Endometrium (tissue), 2 donors: ENCODE measurements at regions not wholly inside any gene's neighbourhood (a gene's known extent, or its start where the extent isn't known, plus 50 kb on each side); places are given as distances from the start of the nearest gene placed in this dataset.
"Not testable (repeated sequence)": the region's sequence is repeated elsewhere in the genome, so short reads cannot be mapped to it uniquely, and the experiment has no call there.

Experiments used
- FAIRE-seq: peaks from 2 replicates; lab custom pipeline; 2012; peaks lifted over from hg19 to GRCh38; lab: Jason Lieb, UNC
- donor health status: control.
- donor health status: control.

DNA sequence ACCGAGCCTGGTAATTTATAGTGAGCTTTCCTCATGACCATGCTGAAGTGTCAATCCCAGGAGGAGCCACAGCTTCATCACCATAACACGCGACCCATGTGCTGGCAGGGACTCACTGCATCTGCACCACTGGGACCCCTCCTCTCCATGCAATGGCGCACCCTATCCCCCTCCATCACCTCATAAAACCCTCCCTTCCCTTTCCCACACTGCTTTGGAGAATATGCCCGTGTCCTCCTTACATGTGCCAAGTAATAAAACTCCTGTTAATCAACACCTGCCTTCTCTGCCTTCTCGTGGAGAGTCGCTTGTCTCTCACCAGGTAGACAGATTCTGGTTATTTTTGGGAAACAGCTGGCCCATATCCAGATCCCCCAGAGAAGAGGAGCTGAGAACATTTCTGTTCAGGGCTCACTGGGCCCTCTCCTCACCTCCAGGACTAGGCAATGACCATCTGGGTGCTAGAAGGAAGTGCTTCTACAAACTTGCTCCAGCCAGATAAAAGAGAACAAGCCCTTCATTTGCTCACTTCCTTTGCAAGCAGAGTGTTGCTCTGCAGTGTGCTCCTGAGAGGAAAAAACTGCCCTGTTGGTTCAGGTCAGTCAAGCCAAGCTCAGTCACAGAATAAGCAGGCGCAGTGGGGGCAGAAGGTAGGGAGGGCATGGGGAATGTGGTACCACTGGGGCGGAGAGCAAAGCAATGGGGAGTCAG, 894.3 kb downstream of the UQCRFS1 start:
- FAIRE-seq = no peak

DNA sequence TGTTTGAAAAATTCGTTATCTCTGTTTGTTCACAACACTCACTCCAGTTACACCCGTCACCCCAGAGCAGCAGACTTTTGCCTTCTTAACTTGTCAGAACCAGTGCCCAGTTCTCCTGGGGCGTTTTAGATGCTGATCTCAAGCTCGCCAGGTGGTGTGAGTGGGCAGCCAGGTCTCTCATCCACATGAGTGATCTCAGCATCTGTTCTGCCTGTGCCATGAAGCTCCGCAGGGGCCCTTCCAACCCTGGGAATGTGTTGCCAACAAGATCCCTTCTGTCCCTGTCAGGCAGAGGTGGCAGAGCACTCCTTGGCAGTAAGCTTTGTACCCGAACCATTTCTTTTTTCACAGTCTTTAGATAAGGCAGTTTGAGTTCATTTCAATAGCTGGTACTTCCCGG, 896.5 kb downstream of the UQCRFS1 start:
- FAIRE-seq = no peak

DNA sequence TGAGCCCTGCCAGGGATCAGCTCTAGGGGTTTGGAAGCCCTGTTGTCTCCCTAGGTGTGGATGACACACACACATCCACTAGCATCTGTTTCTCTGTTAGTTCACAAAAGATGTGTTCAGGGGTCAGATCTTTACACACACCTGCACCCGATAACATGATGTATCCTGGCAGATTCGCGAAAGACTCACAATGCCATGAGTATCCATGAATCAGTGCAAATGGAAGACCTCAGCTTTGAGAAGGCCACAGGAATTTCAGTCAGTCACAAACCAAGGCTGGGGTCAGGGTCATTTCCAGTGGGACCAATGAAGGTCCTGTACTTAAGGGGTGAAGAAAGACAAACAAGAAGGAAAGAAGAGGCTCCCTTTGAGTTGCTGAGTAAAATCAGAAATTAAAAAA, 898.2 kb downstream of the UQCRFS1 start:
- no peak for FAIRE-seq

DNA sequence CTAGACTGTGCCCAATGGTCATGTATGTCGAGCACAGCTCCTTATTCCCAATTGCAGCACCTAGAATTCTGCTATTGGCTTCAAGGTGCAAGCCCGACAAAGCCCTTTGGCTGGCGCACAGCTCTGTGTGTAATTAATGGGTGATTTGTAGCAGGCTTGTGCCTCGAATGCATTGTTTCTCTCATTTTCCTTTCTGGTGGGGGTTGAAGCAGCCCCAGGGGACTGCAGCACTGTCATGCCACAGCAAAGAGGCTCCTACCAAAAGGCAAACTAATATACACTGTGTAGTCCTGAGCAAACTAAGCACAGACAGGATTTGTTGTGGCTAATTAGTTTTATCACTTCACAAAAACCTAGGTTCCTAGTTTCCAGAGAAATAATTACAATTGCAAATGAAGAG, 898.7 kb downstream of the UQCRFS1 start:
- FAIRE-seq = no peak

DNA sequence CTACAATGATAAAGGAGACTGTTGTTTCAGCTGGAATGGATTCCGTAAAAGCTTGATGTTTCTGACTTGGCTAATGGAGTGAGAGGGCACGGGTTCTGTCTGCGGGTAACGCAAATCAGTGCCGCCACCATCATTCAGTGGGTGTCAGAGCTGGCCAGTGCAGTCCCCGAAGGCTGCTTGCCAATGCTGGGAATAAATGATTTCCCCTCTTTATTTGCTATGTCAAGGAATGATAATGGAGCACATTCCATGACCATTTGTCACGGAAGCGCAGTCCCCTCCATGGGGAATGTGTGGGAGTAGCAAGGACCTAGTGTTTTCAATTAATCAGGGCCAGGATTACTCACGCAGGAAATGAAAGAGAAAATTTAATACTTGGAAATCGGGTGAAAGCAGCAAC, 899.3 kb downstream of the UQCRFS1 start:
- FAIRE-seq = no peak

DNA sequence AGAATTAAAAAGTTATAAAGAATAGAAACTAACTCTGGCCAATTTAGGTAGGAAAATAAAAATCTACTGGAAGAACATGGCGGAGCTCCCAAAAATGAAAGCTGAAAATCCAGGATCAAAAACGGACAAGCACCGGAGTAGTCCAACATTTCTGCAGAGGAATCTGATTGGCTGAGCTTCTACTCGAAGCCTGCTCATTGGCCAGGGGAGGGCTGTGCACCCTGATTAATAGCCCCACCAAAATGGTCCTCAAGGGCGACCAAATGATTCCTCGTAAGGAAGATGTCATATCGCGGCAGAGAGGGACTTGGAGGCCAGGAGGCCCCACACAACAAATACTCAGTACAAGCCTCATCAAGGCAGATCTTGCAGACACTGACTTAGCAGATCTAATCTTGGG, 900.7 kb downstream of the UQCRFS1 start:
- FAIRE-seq = no peak

DNA sequence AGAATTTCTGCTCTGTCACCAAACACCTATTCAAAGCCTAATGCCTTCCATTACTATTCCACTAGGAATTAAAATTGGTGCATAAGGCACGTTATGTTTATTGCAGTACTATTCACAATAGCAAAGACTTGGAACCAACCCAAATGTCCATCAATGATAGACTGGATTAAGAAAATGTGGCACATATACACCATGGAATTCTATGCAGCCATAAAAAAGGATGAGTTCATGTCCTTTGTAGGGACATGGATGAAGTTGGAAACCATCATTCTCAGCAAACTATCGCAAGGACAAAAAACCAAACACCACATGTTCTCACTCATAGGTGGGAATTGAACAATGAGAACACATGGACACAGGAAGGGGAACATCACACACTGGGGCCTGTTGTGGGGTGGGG, 902.1 kb downstream of the UQCRFS1 start:
- not testable (repeated sequence) for FAIRE-seq

DNA sequence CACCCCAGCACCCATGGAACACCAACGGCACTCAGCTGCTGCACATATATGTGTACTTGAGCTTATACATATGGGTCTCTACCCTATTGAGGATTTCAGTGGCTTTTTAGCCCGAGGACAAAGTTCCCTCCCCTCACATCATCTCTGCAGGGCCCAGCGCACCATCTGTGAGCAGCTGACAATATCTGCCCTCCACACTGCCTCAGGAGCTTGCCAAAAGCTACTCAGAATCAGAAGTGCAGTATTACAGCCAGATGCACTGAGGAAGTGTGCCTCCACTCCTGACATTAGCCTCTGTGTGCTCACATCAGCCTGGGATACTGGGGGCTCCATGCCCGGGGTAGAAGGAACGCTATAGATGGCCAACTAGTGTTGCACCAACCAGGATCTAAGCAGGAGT, 903.9 kb downstream of the UQCRFS1 start:
- FAIRE-seq = no peak

DNA sequence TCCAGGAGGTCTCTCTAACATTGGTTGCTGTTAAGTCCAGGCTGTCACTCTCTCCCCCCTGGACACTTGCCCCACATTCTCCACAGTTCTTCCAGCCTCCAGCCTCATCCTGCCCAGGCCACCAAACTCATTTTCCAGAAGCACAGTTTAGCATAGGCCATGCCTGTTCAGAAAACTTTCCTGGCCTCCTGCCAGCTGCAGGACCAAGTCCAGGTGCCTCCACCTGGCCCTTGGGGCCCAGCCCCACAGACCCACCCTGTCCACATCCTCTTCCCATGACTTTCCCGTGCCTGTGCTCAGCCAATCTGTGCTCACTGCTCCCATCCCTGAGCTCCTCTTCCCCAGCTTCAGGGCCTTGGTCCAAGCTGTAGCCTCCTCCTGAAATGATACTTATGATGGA, 905.0 kb downstream of the UQCRFS1 start:
- FAIRE-seq = no peak

DNA sequence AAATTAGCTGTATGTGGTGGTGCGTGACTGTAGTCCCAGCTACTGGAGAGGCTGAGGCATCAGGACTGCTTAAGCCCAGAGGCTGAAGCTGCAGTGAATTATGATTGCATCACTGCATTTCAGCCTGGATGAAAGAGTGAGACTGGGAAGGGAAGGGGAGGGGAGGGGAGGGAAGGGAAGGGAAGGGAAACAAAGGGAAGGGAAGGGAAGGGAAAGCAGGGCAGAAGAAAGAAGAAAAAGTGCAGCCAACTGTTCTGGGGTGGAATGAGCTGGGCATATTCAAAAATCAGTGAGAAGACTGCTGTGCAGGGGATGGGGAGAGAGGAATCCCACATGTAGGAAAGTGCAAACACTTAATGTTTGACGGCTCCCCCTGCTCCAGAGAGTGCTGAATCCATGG, 905.5 kb downstream of the UQCRFS1 start:
- FAIRE-seq = no peak

DNA sequence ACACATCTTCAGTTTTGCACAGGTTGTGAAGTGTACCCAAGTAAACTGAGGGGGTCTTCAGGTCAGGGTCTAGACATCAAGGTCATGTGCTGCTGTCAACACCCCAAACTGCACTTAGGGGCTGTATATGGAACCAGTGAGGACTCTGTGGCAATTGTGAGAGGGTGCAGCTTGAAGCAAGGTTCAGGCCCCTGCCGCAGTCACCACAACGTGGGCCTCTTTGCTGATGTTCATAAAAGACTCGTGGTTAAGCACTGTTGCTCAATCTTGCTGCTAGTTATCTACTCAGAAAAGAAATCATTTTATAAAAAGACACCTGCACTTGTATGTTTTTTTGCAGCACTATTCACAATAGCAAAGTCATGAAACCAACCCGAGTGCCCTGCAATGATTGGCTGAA, 907.4 kb downstream of the UQCRFS1 start:
- FAIRE-seq = no peak

DNA sequence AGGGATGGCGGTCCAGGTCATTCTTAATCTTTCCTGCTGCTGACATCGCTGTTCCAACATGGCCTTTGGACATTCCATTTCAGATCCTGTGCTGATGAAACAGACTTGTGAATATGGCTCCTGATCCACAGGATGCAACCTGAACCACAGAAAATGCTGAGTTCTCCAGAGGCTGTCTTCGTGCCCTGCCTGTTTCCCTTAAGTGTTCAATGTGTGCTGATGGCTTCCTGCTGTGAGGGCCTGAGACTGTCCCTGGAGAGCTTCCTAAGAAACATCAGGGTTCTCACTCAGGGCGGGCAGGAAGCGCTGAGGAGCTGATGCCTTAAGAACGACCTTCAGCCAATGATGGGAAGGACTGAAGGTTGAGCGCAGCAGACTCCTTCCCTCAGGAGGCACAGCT, 909.4 kb downstream of the UQCRFS1 start:
- no peak for FAIRE-seq

DNA sequence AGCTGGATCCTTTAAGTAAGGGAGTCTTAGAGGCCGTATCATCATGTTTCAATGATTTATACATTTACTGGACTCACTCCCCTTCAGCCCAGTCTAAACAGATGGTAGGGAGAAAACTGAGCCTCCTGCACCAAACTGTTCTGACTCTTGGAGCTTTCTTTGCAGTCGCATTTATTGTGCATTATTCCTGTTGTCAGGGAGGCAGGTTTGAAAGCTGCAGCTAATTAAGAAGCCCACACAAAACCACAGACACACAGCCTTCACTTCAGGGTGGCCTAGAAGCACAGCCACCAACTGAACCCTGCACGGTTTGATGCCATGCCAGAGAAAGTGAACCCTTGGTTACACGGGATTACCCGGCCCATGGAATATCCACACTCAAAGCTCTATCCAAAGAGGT, 911.0 kb downstream of the UQCRFS1 start:
- no peak for FAIRE-seq

DNA sequence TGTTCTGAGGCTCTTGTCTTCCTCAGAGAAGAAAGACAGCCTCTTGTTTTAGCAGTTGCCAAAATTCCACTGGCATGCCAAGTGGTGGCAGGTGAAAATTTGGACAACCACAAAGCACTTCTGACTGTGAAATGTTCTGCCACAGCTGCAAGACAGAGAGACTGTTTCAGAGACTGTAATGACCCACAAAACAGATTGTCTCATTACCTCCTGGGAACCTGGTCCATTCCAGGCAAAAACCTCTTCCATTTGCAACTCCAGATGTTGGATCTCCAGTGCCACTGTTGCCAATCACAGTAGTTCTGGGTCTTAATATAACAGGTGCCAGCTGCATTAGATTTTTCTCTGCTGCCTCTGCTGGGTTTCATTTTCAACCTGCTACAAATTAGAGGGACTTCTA, 911.5 kb downstream of the UQCRFS1 start:
- FAIRE-seq = no peak

DNA sequence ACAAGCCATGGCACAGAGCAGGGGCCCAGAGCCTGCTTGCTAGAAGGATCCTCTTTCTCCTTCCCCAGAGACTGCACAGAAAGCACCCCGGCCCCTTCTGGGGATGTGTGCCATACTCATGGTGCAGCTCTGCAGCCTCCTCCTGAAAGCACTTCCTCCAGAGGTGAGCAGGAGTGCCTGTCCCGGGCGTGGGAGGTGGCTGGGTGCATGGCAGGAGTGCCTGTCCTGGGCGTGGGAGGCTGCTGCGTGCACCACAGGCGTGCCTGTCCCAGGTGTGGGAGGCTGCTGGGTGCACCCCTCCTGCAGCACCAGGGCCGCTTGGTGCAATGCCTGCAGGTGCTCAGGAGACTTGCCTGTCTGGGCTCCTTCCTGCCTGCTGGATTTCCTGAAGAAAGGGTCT, 913.3 kb downstream of the UQCRFS1 start:
- FAIRE-seq = no peak

DNA sequence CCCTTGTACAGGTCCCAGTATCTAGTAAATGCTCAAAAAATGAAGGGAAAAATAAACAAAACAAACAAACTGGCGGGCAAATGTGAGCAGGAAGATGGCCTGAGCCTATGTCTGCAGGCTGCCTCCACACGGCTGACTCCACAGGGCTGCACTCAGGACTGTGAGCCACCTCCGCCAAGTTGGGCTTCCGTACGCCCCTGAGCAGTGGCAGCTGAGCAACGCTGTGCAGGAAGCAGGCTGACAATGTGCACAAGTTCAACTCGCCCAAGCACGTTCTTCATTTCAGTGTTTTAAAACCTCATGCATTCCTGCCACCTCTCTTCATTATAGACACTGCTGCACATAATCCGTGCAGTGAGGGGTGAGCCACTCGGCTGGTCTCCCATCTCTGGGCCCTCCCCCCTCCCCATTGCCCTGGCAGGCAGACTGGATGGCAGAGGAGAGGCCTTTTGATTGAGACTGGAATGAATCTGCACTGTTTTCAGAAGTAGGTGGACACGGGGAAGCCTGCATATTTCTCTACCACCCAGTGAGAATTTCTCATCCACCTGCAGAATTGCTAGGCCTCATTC, 915.3 kb downstream of the UQCRFS1 start:
- FAIRE-seq = no peak

DNA sequence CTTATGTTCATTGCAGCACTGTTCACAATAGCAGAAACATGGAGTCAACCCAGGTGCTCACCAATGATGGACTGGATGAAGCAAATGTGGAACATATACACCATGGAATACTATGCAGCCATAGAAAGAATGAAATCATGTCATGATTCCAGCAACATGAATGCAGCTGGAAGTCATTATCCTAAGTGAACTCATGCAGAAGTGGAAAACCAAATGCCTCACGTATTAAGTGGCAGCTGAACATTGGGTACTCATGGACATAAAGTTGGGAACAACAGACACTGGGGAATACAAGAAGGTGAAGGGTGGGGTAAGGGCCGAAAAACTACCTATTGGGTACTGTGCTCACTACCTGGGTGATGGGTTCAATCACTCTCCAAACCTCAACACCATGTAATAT, 915.9 kb downstream of the UQCRFS1 start:
- no peak for FAIRE-seq

DNA sequence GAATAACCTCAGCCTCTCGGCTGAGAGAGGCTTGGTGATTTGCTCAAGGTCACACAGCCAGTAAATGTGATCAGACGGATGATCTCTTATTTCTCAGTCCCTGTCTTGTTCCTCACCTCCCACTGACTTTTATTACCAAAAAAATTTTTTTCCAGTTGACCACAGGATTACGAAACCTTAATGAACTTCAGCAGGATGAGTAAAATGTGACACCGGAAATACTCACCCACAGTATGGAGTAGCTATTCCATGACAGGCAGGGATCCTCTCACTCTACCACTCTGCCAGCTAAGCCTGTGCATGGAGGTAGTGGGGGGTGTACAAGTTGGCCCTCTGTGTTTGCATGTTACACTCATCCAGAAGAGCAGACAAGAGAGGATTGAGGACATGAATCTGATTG, 916.4 kb downstream of the UQCRFS1 start:
- FAIRE-seq = no peak

DNA sequence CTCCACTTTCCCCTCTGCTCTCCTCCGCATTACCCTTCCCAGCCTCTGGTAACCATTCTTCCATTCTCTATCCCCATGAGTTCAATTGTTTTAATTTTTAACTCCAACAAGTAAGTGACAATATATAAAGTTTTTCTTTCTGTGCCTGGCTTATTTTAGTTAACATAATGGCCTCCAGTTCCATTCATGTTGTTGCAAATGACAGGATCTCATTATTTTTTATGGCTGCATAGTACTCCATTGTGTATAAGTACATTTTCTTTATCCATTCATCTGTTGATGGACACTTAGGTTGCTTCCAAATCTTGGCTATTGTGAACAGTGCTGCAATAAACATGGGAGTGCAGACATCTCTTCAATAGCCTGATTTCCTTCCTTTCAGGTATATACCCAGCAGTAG, 918.0 kb downstream of the UQCRFS1 start:
- FAIRE-seq = not testable (repeated sequence)

DNA sequence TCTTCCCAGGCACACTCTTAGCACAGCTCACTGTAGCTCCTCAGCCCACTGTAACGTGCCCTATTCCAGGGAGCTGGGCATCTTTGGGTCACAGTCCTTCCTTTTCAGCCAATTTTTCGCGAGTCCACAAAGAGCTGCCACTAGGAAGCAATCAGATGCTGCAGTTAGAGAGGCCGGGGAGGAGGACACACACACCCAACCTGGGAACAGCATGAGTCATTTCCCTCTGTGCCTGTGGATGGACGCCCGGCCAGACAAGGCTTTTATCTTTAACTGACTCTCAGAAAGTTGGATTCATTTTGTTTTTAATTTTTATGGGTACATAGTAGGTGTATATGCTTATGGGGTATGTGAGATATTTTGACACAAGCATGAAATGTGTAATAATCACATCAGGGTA, 918.6 kb downstream of the UQCRFS1 start:
- FAIRE-seq = no peak

DNA sequence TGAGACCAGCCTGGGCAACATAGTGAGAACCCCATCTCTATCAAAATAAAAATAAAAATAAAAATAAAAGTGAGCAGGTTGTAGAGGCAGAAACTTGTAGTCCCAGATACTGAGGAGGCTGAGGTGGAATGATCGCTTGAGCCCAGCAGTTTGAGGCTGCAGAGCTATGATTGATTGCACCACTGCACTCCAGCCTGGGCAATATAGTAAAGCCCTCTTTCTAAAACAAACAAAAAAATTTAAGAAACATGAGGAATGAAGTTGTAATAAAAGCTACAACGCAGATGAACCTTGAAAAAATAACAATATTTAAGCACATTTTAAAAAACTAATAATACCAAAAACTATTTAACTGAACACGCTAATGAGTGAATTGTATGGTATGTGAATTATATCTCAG, 919.3 kb downstream of the UQCRFS1 start:
- no peak for FAIRE-seq

DNA sequence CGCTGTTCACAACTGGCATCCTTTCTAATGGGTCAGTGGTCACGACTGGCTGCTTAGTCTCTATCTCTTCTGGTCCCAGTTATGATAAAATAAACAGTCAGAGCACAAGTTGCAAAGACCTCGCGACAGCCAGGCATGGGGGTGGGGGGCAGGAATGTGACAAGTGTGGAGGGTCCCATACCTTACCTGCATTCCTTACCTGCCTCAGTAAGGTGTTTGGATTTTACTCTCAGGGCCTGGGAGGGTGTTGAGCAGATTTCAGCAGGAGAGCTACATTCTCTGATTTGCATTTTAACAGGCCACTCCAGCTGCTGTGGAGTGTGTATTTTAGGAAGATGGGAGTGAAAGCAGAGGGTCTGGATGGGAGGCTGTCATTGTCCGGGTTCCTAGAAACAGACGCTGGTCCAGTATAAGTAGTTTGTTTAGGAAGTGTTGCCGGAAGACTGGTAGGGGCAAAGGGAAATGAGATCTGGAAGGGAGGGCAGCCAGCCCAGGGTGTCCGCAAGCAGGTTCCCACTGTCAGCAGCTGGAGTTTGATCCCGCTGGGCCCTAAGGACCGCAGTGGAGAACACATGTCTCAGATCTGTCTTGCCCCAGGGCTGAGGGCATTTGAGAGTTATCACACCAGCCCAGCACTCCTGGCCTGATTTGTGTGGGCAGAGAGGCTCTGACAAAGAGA, 920.0 kb downstream of the UQCRFS1 start:
- no peak for FAIRE-seq

DNA sequence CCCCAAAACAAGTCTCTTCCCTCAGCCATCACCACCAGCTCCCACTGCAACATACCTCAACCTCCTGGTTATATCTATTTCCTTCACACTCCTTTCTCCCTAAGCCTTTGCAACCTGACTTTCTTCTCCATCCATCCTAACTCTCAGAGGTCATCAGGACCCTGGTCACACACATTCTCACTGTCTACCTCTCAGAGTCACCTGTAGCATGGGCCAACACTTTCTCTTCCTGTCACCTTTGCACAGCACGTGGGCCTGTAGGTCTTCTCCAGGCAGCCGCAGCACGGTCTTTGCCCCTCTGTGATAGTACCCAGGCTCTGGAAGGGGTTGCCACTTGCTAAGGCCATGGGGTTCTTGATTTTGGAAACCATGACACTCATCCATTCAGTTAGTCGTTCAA, 921.1 kb downstream of the UQCRFS1 start:
- no peak for FAIRE-seq
